ENCODE measurements at regions not wholly inside any gene's neighbourhood (a gene's known extent, or its start where the extent isn't known, plus 50 kb on each side); places are given as distances from the start of the nearest gene placed in this dataset.

- no peak overlapping the region for H2AFZ ChIP-seq (ENCODE audit: control insufficient read depth, low read length)
- TF ChIP-seq EZH2 (IDR thresholded peaks at IDR 0.05; ENCODE audit: low read length) = no peak
- no peak for TF ChIP-seq CTCF (optimal IDR thresholded peaks at IDR 0.05 in 1 of 3, IDR thresholded peaks at IDR 0.05 in 1 of 3, conservative IDR thresholded peaks at IDR 0.05 in 1 of 3; ENCODE audit: extremely low read depth in 1 of 3, insufficient read depth in 2 of 3, low read length in 3 of 3)
- H3K4me1 ChIP-seq (ENCODE audit: control insufficient read depth, extremely low read depth, insufficient read depth, low read length) = no peaks in the 10 kb centered on the region
- H3K4me2 ChIP-seq (ENCODE audit: control insufficient read depth, extremely low read depth, insufficient read depth, low read depth, low read length) = no peak overlapping the region
- no peaks in the 10 kb centered on the region for H3K9me3 ChIP-seq (ENCODE audit: control insufficient read depth, low read depth, low read length)
- H3K9me1 ChIP-seq (ENCODE audit: control insufficient read depth, extremely low read depth, insufficient read depth, low read length) = no peaks in the 10 kb centered on the region
- H3K9ac ChIP-seq (ENCODE audit: control insufficient read depth, extremely low read depth, insufficient read depth, low read length) = no peak overlapping the region
- no peaks in the 10 kb centered on the region for H3K79me2 ChIP-seq (ENCODE audit: control insufficient read depth, insufficient read depth, low read length)
- no peak overlapping the region for H3K27ac ChIP-seq (ENCODE audit: control insufficient read depth, insufficient read depth, low read length)
- H4K20me1 ChIP-seq (ENCODE audit: control insufficient read depth, extremely low read depth, insufficient read depth, low read length) = no peaks in the 10 kb centered on the region
- no peaks in the 10 kb centered on the region for H3K27me3 ChIP-seq (ENCODE audit: control insufficient read depth, extremely low read depth, insufficient read depth, low read length)
- DNase-seq (ENCODE audit: low read depth, low spot score) = no peak
- FAIRE-seq = no peak
- H3K4me3 ChIP-seq (ENCODE audit: control insufficient read depth in 2 of 3, extremely low read depth in 1 of 3, insufficient read depth in 2 of 3, low read depth in 1 of 3, low read length in 3 of 3) = no peak overlapping the region
- dilution Hi-C loops (cut with MboI; ENCODE audit: extremely low pct_ligation_motif_present, low sequenced_read_pairs) = no loop called here
- H3K36me3 ChIP-seq (ENCODE audit: control insufficient read depth in 2 of 2, extremely low read depth in 1 of 2, insufficient read depth in 2 of 2, low read length in 2 of 2) = no peaks in the 10 kb centered on the region
Observed at GRCh38 chr7:33751443-33751842, 153.9 kb upstream of the BMPER start.

DNA sequence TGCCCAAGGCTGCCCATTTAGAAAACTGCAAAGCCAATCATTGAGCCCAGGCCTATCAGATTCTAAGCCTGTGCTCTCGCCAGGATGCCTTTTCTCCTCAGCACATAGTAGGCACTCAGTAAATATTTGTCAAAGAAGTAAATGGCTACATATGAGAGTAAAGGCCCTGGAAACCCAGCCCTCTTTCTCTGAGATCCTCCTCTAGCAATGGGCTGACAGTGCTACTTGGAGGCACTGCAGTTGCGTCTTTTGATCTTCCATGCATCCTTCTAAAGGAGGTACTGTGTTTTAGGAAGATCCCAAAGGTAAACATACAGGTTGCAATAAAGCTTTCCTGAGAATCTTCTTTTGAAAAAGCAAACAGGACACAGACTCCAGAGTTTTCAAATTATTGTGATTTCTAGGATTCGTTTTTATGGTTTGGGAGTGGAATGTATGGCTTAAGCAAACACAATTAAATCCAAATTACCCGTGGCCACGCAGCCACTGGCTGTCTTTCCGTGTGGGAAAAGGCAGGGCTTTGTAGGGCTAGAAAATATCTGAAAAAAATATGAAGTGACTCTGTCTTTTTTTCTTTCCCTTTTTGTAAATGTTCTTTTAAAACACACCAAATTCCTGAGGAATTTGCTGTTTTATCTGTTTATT lies 151.3 kb upstream of the BMPER start:
- FAIRE-seq = no peak
- H3K4me1 ChIP-seq (ENCODE audit: control insufficient read depth, extremely low read depth, insufficient read depth, low read length) = no peaks in the 10 kb centered on the region

More for the DNA sequence above, 151.3 kb upstream of the BMPER start:
- Histone ChIP-seq H3K27me3 (ENCODE audit: control insufficient read depth, extremely low read depth, insufficient read depth, low read length) (no peaks in the 10 kb centered on the region), H3K9ac (ENCODE audit: control insufficient read depth, extremely low read depth, insufficient read depth, low read length) (no peak overlapping the region), H3K79me2 (ENCODE audit: control insufficient read depth, insufficient read depth, low read length) (no peaks in the 10 kb centered on the region), H2AFZ (ENCODE audit: control insufficient read depth, low read length) (no peak overlapping the region), H3K27ac (ENCODE audit: control insufficient read depth, insufficient read depth, low read length) (no peak overlapping the region), H3K4me2 (ENCODE audit: control insufficient read depth, extremely low read depth, insufficient read depth, low read depth, low read length) (no peak overlapping the region), H3K9me3 (ENCODE audit: control insufficient read depth, low read depth, low read length) (no peaks in the 10 kb centered on the region), H3K4me3 (ENCODE audit: control insufficient read depth in 2 of 3, extremely low read depth in 1 of 3, insufficient read depth in 2 of 3, low read depth in 1 of 3, low read length in 3 of 3) (no peak overlapping the region), H3K9me1 (ENCODE audit: control insufficient read depth, extremely low read depth, insufficient read depth, low read length) (no peaks in the 10 kb centered on the region), H4K20me1 (ENCODE audit: control insufficient read depth, extremely low read depth, insufficient read depth, low read length) (no peaks in the 10 kb centered on the region), H3K36me3 (ENCODE audit: control insufficient read depth in 2 of 2, extremely low read depth in 1 of 2, insufficient read depth in 2 of 2, low read length in 2 of 2) (no peaks in the 10 kb centered on the region)
- DNase-seq (ENCODE audit: low read depth, low spot score) = no peak
- no peak for TF ChIP-seq CTCF (optimal IDR thresholded peaks at IDR 0.05 in 1 of 3, IDR thresholded peaks at IDR 0.05 in 1 of 3, conservative IDR thresholded peaks at IDR 0.05 in 1 of 3; ENCODE audit: extremely low read depth in 1 of 3, insufficient read depth in 2 of 3, low read length in 3 of 3)
- dilution Hi-C loops (cut with MboI; ENCODE audit: extremely low pct_ligation_motif_present, low sequenced_read_pairs) = no loop called here

Measured in keratinocyte (primary cell).